ENCODE measurements at regions not wholly inside any gene's neighbourhood (a gene's known extent, or its start where the extent isn't known, plus 50 kb on each side); places are given as distances from the start of the nearest gene placed in this dataset.

- DNase-seq (ENCODE audit: low read depth), result no peak
Observed at GRCh38 chr7:18364396-18364795, 131.2 kb upstream of the HDAC9 start.

DNA sequence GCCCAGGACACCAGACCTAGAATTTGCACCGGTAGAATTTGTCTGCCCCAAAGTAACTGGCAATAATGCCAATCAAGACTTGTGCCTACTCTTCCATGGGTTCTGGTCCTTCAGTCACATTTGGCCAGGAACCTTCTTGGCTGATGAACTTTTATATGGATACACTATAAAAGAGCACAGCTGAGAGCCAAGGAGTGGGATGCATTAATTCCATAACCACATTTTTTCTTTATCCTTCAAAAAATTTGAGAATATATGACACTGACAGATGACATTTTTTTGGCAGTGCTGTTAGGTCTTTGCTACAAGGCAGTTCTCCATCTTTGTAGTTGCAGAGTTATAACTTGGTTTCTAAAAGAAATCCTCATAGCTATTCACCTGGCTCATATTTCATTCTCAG is 129.2 kb upstream of the HDAC9 start:
- no peak for DNase-seq (ENCODE audit: low read depth)

DNA sequence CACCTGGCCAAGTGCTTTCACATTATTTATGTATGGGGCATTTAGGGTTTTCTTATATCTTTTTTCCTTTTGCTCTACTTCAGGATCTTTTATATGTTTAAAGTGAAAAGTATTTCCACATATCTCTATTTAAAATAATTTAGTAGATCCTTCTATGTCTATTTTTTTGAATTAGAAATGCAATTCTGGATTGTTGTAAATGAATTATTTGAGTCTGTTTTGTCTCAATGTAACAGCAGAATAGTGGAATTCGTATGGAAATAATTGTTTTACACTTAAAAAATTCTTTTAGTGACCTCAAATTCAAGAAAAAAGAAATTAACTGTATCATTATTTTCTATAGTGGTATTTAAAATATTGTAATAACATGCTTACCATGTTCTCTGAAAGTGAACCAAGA is 126.5 kb upstream of the HDAC9 start:
- no peak for DNase-seq (ENCODE audit: low read depth)

DNA sequence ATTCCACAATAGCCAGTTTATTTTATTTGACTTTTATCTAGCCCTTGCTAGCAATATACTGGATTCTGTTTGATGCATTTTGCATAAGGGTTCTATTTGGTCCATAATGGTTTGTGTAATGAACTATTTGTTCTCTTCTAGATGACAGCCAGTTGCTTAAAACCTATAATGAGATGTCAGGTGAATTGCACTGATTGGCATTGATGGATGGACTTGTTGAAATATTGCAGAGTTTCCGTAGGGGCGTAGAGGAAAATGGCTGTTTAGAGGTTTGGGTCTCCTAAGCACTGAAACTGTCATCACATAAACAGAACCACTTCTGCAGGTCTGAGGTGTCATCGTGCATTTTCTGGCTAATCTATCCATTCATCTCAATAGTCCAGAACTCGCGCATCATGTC is 124.9 kb upstream of the HDAC9 start:
- DNase-seq (ENCODE audit: low read depth), result no peak

DNA sequence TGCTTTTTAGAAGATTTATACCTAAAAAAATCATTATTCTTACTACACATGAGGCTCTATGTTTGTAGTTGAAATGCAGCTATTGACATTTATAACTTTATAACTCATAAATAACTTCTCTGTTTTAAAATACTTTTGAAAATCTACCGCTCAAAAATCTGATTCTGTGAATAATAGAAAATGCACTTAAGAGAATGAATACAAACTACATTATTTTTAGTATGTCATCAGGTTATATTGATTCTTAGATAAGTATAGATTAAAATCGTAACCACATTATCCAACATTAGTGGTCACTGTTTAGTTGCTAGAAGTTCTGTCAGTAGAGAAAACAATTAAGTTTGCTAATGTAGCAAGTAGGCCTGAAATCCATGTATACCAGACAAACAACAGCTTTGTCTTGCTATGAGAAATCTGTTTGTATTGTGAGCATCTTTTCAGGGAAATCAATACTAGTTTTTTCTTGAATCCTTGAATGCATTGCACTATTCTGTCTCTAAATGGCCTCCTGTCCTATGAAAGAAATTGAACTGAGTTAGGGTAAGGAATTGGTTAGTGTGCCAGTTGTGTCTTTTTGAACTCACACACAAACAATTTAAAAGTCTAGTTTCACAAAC is 116.5 kb upstream of the HDAC9 start:
- DNase-seq (ENCODE audit: low read depth), result no peak

DNA sequence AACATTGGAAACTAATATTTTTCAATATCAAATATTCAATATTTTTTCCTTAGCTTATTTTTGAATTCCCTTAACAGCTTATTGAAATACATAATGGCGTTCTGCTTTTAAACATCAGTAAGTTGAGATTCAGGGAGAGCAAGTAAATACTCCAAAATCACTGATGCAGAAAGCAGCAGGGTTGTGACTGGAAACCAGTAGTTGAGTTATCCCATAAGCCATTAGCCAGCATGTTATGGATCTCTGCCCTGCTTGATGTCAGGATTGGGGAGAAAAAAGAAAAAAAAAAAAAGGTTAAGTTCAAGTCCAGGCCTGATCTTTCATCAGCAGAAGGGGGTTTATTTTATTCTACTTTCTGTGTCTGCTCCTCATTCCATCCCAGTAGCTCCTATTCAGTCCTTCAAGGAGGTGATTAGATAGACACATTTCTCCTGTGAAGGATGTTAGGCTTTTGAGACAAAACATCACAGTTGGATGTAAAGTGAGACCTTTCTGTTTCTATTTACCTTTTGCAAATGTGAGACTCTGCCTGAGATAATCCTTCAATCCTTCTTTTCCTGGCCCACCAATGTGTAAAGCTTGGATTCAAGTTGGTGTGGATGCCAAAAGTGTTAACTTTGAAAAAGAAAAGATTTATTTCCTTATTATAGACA is 110.9 kb upstream of the HDAC9 start:
- no peak for DNase-seq (ENCODE audit: low read depth)

GRCh38 chr7:18386607-18387006 is 108.9 kb upstream of the HDAC9 start:
- DNase-seq (ENCODE audit: low read depth), result no peak

DNA sequence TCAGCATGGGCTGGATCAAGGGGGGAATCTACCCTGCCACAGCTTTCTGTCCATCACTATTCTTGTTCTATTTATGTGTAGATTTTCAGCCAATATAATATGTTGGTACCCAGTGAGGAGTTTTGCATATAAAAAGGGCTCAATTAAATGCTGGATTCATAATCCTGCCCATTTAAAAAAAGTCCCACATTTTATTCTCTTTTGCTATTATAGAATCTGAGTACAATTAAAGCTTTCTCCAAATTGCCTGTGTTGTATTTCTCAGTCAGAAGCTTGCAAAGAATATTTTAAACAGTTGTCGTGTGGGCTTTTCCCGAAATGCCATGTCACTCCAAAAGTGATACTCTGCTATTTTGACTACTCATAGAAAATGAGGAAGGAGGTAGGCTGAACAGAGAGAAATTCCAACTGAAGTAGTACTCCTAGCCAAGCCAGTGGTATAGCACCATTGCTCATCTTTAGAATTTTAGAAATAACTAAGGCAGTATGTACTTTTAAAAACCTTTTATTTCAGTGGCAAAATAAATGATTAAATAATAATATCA is 108.3 kb upstream of the HDAC9 start:
- no peak for DNase-seq (ENCODE audit: low read depth)

- no peak for DNase-seq (ENCODE audit: low read depth)
Observed at GRCh38 chr7:18390535-18390907, 105.0 kb upstream of the HDAC9 start.

- no peak for DNase-seq (ENCODE audit: low read depth)
Observed at GRCh38 chr7:18393465-18394118, 102.0 kb upstream of the HDAC9 start.

GRCh38 chr7:18395868-18396267 is 99.7 kb upstream of the HDAC9 start:
- DNase-seq (ENCODE audit: low read depth), result no peak

DNA sequence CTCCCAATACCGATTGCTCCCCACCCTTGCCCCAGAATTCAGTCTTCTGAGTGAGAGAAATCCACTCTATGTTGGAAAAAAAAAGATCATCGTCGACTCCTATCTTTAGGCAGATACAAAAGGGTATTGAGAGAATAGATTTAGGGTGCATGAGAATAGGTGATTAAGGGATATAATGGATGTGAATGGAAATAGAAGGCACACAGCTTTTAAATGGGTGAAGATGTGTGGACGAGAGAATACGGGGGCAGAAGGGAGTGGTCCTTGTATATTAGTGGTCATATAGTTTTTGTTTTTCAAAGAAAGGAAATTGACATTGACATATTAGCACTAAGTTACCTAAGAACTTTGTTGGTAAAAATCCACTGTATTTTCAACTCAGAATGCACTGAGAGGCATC is 98.6 kb upstream of the HDAC9 start:
- no peak for DNase-seq (ENCODE audit: low read depth)

DNA sequence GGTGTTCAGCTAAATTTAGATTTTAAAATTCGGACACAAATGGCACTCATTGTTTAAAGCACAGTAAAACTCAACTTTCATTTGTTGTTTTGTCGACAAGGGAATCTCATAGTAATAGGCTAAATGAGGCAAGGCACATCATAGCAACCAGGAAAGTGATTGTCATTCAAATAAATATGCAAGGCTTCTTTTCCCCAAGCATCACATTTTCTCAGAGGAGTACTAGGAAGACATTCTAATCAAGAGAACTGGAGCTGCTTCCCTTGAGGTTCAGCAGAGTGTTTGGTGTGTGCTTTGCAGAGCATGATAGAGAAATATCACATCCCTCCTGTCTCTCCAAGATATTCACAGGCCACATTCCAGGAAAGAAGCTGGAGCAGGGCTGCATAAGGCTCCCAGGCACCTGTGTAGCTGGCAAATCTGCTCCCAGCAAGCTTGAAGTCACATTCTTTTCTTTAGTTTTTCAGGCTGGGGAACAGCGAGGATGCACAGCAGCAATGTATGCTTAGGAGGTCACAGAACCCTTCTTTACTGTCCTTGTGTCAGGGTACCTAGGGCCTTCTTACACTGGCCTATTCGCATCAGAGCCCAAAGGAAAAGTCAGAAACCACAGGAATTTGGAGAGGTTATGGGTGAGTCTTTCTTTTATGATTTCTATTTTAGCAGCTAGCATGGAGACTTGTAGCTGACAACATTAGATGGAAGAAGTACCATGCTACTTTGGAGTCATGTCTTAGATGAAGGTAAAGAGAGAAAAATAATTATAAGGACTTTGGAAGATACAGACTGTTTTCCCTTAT is 95.9 kb upstream of the HDAC9 start:
- peak; percentile 49 for DNase-seq (ENCODE audit: low read depth)

- DNase-seq (ENCODE audit: low read depth), result no peak
Observed at GRCh38 chr7:18400275-18400674, 95.3 kb upstream of the HDAC9 start.

GRCh38 chr7:18400726-18401125 is 94.8 kb upstream of the HDAC9 start:
- no peak for DNase-seq (ENCODE audit: low read depth)

DNA sequence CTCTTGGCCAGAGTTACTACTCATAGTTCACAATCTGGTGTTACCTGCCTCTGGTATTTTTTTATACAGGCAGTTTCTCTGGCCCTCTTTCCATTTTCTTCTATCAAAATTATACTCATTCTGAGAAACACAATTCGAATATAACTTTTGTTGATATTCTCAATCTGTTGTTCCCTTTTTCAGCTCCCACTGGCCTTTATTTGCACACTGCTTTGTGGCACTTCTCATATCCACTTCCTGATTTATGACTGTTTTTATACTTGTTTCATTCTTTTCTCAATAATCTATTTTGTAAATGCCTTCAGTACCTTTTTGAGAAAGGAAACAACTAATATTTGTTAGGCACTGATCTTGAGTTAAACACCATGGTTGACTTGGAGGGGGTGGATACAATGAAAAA is 93.8 kb upstream of the HDAC9 start:
- DNase-seq (ENCODE audit: low read depth), result no peak

DNA sequence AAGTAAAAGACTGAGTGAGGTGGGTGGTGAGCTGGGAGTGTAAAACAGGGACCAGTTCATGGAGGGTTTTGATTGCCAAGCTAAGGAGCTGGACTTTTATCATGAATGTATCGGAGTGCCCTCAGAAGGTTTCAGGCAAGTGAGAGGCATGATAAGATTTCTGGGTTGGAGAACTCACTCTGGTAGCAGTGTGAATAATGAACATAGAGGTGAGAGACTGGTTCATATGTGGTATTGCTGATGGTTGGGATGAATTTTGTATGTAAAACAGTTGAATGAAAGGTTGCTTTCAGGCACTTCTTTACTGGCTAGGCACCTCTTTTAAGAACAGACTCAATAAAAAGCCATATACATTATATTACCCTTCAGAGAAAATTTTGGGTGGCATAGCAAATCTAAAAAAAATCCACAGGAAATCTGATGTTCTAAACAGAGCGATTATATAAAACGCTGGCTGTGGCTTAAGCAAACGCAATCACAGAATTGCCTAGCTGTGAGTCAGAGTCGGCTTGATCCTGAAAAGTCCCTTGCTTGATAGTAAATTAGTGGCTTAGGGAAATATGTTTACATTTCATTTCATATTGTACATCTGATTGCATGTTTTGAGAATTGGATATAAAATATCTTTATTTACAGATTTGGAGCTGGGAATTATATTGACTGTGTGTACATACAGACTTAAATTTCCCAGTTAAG is 92.9 kb upstream of the HDAC9 start:
- peak; percentile 85 for DNase-seq (ENCODE audit: low read depth)

- no peak for DNase-seq (ENCODE audit: low read depth)
Observed at GRCh38 chr7:18405726-18406125, 89.8 kb upstream of the HDAC9 start.

- no peak for DNase-seq (ENCODE audit: low read depth)
Observed at GRCh38 chr7:18407385-18407784, 88.2 kb upstream of the HDAC9 start.

GRCh38 chr7:18408461-18408860 is 87.1 kb upstream of the HDAC9 start:
- DNase-seq (ENCODE audit: low read depth), result peak; percentile 82

DNA sequence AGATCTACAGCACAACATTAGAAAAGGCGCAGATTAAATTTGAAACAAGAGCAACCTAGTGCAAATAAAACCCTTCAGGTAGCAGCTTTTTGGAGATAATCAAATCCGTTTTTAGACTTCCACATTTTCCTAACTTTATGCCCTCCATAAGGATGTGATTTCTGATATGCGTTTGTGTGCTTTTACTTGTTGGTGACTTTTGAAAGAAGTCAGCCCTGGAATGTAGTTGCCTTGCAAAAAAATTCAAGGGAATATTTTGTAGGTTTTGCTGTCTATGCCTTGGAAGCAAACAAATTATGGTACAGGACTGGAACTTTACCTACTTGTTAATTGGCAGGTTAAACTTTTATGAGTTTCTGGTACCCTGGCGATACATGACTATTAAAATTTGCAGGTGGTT is 86.7 kb upstream of the HDAC9 start:
- no peak for DNase-seq (ENCODE audit: low read depth)

DNA sequence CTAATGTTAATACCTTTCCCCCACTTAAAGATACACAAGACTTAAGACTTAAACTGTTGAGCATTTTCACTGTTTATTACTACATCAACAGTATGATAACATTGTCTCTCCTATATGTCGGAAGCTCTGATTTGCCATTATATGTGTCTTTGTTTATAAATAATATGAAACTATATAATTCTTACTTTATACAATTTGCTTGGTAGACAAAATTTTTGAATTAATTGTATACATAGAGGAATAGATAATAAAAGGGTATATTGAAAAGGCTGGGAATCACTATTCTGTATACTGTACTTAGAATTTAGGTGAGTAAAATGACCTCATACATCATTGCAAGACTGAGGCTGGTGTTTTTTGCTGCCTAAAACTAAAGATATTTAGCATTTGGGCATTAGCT is 82.1 kb upstream of the HDAC9 start:
- DNase-seq (ENCODE audit: low read depth), result no peak

Data from ELR (cell line).